Endothelial cell of umbilical vein (primary cell): ENCODE measurements at regions not wholly inside any gene's neighbourhood (a gene's known extent, or its start where the extent isn't known, plus 50 kb on each side); places are given as distances from the start of the nearest gene placed in this dataset.

Experiments used
- BruUV-seq: library from RNA; stranded (reverse); fragments of 400-500 nt; replicated peaks from 2 replicates; lab custom pipeline; 2021; lab: Mats Ljungman, UMichigan
- CTCF ChIA-PET: fragments of 300-600, 350-600 bp; sonication (Branson Sonifier 250); formaldehyde crosslinking; loops from one replicate; lab custom pipeline; 2021; ENCODE audit warnings: antibody characterized with exemption, inconsistent platforms; lab: Charles Lee
- POLR2A ChIA-PET: fragments of 300-600, 350-600 bp; sonication (Branson Sonifier 250); formaldehyde crosslinking; loops from one replicate; lab custom pipeline; 2021; ENCODE audit warnings: antibody characterized with exemption, inconsistent platforms; lab: Charles Lee
- DNase-seq: peaks from one replicate; pipeline ENCODE4 v3.0.0-alpha.2; 2011; ENCODE audit warnings: low read depth, low spot score
- FAIRE-seq: peaks from 2 replicates; lab custom pipeline; 2011; peaks lifted over from hg19 to GRCh38; lab: Jason Lieb, UNC
- H2AFZ ChIP-seq: 2 replicates; pipeline ENCODE4 v1.6.0; 2012; ENCODE audit warnings: low read depth, low read length, control low read depth, inconsistent platforms
- H3K27ac ChIP-seq: 2 replicates; pipeline ENCODE4 v1.5.1; 2011; ENCODE audit warnings: low read depth, mild to moderate bottlenecking, control low read depth, low read length, moderate library complexity; ENCODE audit not compliant: insufficient read depth
- H3K27me3 ChIP-seq, 2 experiments: 2 replicates each; pipeline versions ENCODE4 v1.6.0 to v1.6.1; 2011; ENCODE audit warnings: low read length in 2 of 2, mixed read lengths in 1 of 2; ENCODE audit not compliant: control insufficient read depth in 2 of 2, insufficient read depth in 2 of 2
- H3K36me3 ChIP-seq, 2 experiments: 2 replicates in 1 of 2; 3 replicates in 1 of 2; pipeline ENCODE4 v1.5.1; 2011; ENCODE audit warnings: low read length in 2 of 2, mild to moderate bottlenecking in 1 of 2, moderate library complexity in 1 of 2; ENCODE audit not compliant: control insufficient read depth in 2 of 2, insufficient read depth in 2 of 2; ENCODE audit errors: extremely low read depth in 1 of 2
- H3K4me1 ChIP-seq: 3 replicates; pipeline ENCODE4 v1.5.1; 2011; ENCODE audit warnings: mild to moderate bottlenecking, low read length; ENCODE audit not compliant: control insufficient read depth, insufficient read depth; ENCODE audit errors: extremely low read depth
- H3K4me2 ChIP-seq: 2 replicates; pipeline ENCODE4 v1.6.1; 2011; ENCODE audit warnings: low read length, control low read depth, mixed read lengths; ENCODE audit not compliant: insufficient read depth
- H3K4me3 ChIP-seq, 3 experiments: fragments of 200-600 bp in 1 of 3; sonication (generic), shearing (Covaris generic) in 1 of 3; replicated peaks in 1 of 3; 2 replicates each; pipeline ENCODE4 v1.5.1; 2011 to 2016; ENCODE audit warnings: control low read depth in 3 of 3, low read length in 3 of 3, mild to moderate bottlenecking in 2 of 3, inconsistent platforms in 1 of 3, low read depth in 1 of 3, moderate library complexity in 1 of 3; ENCODE audit not compliant: insufficient read depth in 1 of 3
- H3K79me2 ChIP-seq: 2 replicates; pipeline ENCODE4 v1.6.0; 2012; ENCODE audit warnings: low read length, inconsistent platforms; ENCODE audit not compliant: control insufficient read depth, insufficient read depth
- H3K9ac ChIP-seq: replicated peaks from 2 replicates; pipeline ENCODE3; 2011; ENCODE audit warnings: low read length, control low read depth; ENCODE audit not compliant: insufficient read depth; ENCODE audit errors: extremely low read depth
- H3K9me1 ChIP-seq: replicated peaks from 3 replicates; pipeline ENCODE4 v1.6.0; 2011; ENCODE audit warnings: mild to moderate bottlenecking, low read length; ENCODE audit not compliant: control insufficient read depth, insufficient read depth; ENCODE audit errors: extremely low read depth
- H3K9me3 ChIP-seq: replicated peaks from 2 replicates; pipeline ENCODE4 v1.5.1; 2012; ENCODE audit warnings: low read length, inconsistent platforms; ENCODE audit not compliant: control insufficient read depth, insufficient read depth
- H4K20me1 ChIP-seq: replicated peaks from 2 replicates; pipeline ENCODE3; 2011; ENCODE audit warnings: mild to moderate bottlenecking, low read length; ENCODE audit not compliant: control insufficient read depth, insufficient read depth; ENCODE audit errors: extremely low read depth
- EZH2 ChIP-seq: IDR thresholded peaks from 2 replicates; pipeline ENCODE4 v1.6.1; 2012; ENCODE audit warnings: borderline replicate concordance, low read depth, mild to moderate bottlenecking, moderate library complexity, low read length, inconsistent platforms; ENCODE audit not compliant: severe bottlenecking
- FOS ChIP-seq: IDR thresholded peaks from 2 replicates; pipeline ENCODE4 v1.6.1; 2011; ENCODE audit warnings: mild to moderate bottlenecking, low read length, moderate library complexity, borderline replicate concordance; ENCODE audit not compliant: insufficient read depth
- GATA2 ChIP-seq: IDR thresholded peaks from 2 replicates; pipeline ENCODE4 v1.7.0; 2011; ENCODE audit warnings: low read depth, mild to moderate bottlenecking, moderate library complexity, mixed read lengths, low read length; ENCODE audit not compliant: insufficient read length, insufficient read depth
- JUN ChIP-seq: IDR thresholded peaks from 2 replicates; pipeline ENCODE4 v1.6.1; 2011; ENCODE audit warnings: borderline replicate concordance, low read depth; ENCODE audit not compliant: insufficient read length, insufficient read depth
- MYC ChIP-seq: IDR thresholded peaks from one replicate; pipeline ENCODE4 v1.6.1; 2011; ENCODE audit warnings: mild to moderate bottlenecking, low read depth, low read length
- POLR2A ChIP-seq: IDR thresholded peaks from 2 replicates; pipeline ENCODE4 v1.6.1; 2012; ENCODE audit warnings: low read depth, mild to moderate bottlenecking, control low read depth, low read length
- POLR2AphosphoS5 ChIP-seq: IDR thresholded peaks from 2 replicates; pipeline ENCODE4 v1.6.1; 2012; ENCODE audit warnings: low read depth, mild to moderate bottlenecking, control low read depth, low read length, moderate library complexity; ENCODE audit not compliant: insufficient read depth
- dilution Hi-C: fragments of 300-500 bp; cut with MboI; formaldehyde crosslinking; loops from one replicate; pipeline ENCODE4 v1.15.0; 2019; ENCODE audit warnings: low sequenced_read_pairs; ENCODE audit not compliant: extremely low pct_ligation_motif_present
- intact Hi-C: fragments of 100-400 bp; cut with micrococcal nuclease; formaldehyde crosslinking; loops from one replicate; pipeline ENCODE4 v1.10.0; 2022
- TF ChIP-seq, protein P1 (sequence below): IDR thresholded peaks from 2 replicates; pipeline ENCODE4 v1.6.1; 2011; ENCODE audit not compliant: insufficient read depth, insufficient read length
- TF ChIP-seq, protein P2 (sequence below), 2 donors: IDR thresholded peaks; 1 replicate in 1 of 2; 2 replicates in 1 of 2; pipeline ENCODE4 v1.5.1; 2011; ENCODE audit warnings: low read length in 2 of 2, mild to moderate bottlenecking in 2 of 2, moderate library complexity in 2 of 2, control low read depth in 1 of 2, inconsistent platforms in 1 of 2, low read depth in 1 of 2; ENCODE audit not compliant: insufficient read depth in 1 of 2; ENCODE audit errors: extremely low read depth in 1 of 2

DNA sequence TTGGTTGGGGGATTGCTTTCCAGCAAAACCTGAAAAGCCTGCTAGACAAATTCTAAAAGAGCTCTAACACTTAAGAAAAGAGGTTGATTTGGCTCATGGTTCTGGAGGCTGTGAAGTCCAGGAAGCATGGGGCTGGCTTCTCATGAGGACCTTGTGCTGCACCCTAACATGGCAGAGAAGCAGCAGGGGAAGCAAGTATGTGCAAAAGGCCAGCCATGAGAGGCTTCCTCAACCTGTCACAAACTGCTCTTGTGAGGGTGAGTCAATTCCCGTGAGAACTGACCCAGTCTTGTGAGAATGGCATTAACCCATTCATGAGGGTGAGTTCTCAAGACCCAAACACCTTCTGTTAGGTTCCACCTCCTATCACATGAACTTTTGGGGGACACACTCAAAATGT lies 54.3 kb upstream of the IGFBP3 start:
- FAIRE-seq (no peak), DNase-seq (no peak)
- Histone ChIP-seq H3K9me1 (no peaks in the 10 kb centered on the region), H2AFZ (no peak overlapping the region), H3K36me3 (no peaks in the 10 kb centered on the region), H3K4me1 (peaks cover 12% of the 10 kb centered on the region), H3K27ac (no peak overlapping the region), H3K9ac (no peak overlapping the region), H4K20me1 (no peaks in the 10 kb centered on the region), H3K27me3 (no peaks in the 10 kb centered on the region), H3K4me2 (no peak overlapping the region), H3K9me3 (no peaks in the 10 kb centered on the region), H3K79me2 (no peaks in the 10 kb centered on the region), H3K4me3 (no peak overlapping the region)
- TF ChIP-seq MYC = no peak
- ChIA-PET CTCF (interaction anchor here (0.6 to 1.0 kb wide), 2 partner anchors 13 to 727 kb away, joined by 3 read pairs; no protein-coding TSS in a partner anchor), POLR2A (no interaction called here)
- dilution Hi-C loops (no loop called here), intact Hi-C loops (loop anchor here (5.0 kb wide), 1 partner anchor 1052 kb away; no protein-coding TSS in a partner anchor)
- BruUV-seq = no TSS peak

DNA sequence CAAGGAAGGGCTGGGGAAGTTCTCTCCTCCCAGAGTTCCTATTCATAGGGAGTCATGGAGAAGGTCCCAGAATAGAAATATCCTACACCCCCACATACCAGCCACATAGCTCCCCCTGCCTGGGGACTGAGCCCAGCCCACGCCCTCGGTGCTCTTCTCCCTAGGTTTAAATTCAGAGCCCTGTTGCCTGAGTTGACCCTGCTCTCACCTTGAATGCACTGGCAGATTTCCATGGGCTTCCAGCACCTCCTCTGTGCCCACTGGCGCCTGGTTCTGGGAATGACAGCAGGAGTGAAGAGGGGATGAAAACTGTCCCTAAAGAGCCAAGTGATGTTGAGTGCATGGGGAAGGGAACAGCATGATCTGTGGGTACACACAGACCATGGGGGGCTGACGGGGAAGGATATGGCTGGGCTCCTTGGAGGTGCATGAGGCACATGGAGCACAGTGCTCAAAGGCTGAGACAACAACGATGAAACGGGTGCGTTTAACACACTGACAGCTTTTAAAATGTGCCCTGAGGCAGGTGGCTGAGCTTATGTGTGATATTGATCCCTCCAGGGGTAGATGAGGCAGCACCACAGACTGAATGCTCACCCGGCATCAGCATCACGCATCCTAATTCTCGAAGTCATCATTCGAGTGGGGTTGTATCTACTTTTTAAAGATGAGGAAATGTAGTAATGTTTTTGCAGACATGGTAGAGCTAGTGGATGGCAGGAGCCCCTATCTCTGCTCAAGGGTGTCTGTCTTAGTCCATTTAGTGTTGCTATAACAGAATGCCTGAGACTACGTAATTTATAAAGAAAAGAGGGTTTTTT lies 53.7 kb upstream of the IGFBP3 start:
- TF ChIP-seq MYC (no peak), FOS (no peak), EZH2 (no peak), GATA2 (no peak), POLR2AphosphoS5 (no peak), POLR2A (no peak), JUN (no peak)
- TF ChIP-seq, protein P1, sequence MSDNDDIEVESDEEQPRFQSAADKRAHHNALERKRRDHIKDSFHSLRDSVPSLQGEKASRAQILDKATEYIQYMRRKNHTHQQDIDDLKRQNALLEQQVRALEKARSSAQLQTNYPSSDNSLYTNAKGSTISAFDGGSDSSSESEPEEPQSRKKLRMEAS = no peak
- TF ChIP-seq, protein P2, sequence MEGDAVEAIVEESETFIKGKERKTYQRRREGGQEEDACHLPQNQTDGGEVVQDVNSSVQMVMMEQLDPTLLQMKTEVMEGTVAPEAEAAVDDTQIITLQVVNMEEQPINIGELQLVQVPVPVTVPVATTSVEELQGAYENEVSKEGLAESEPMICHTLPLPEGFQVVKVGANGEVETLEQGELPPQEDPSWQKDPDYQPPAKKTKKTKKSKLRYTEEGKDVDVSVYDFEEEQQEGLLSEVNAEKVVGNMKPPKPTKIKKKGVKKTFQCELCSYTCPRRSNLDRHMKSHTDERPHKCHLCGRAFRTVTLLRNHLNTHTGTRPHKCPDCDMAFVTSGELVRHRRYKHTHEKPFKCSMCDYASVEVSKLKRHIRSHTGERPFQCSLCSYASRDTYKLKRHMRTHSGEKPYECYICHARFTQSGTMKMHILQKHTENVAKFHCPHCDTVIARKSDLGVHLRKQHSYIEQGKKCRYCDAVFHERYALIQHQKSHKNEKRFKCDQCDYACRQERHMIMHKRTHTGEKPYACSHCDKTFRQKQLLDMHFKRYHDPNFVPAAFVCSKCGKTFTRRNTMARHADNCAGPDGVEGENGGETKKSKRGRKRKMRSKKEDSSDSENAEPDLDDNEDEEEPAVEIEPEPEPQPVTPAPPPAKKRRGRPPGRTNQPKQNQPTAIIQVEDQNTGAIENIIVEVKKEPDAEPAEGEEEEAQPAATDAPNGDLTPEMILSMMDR (IDR thresholded peaks at IDR 0.05; ENCODE audit: extremely low read depth in 1 of 2, insufficient read depth in 1 of 2, low read depth in 1 of 2, low read length in 2 of 2) = no peak
- ChIA-PET CTCF (interaction anchor here (0.6 to 1.0 kb wide), 2 partner anchors 13 to 728 kb away, joined by 3 read pairs; no protein-coding TSS in a partner anchor), POLR2A (no interaction called here)
- Histone ChIP-seq H3K79me2 (no peaks in the 10 kb centered on the region), H3K4me2 (no peak overlapping the region), H4K20me1 (no peaks in the 10 kb centered on the region), H3K4me3 (no peak overlapping the region), H3K9me1 (no peaks in the 10 kb centered on the region), H3K27me3 (no peaks in the 10 kb centered on the region), H3K9ac (no peak overlapping the region), H3K36me3 (no peaks in the 10 kb centered on the region), H3K4me1 (peaks cover 12% of the 10 kb centered on the region), H2AFZ (no peak overlapping the region), H3K27ac (no peak overlapping the region), H3K9me3 (no peaks in the 10 kb centered on the region)
- intact Hi-C loops = loop anchor here (5.0 kb wide), 1 partner anchor 1053 kb away; no protein-coding TSS in a partner anchor
- dilution Hi-C loops = no loop called here
- DNase-seq = no peak
- FAIRE-seq = no peak
- no TSS peak for BruUV-seq
